ENCODE measurements at regions not wholly inside any gene's neighbourhood (a gene's known extent, or its start where the extent isn't known, plus 50 kb on each side); places are given as distances from the start of the nearest gene placed in this dataset.

- TF ChIP-seq RAD21 (IDR thresholded peaks at IDR 0.05; ENCODE audit: low read depth) (peak; percentile 41), CREB1 (IDR thresholded peaks at IDR 0.05; ENCODE audit: low read depth) (no peak)
Measured at GRCh38 chr13:103188713-103189326, 122.6 kb upstream of the SLC10A2 start.

GRCh38 chr13:103187721-103188156 lies 121.5 kb upstream of the SLC10A2 start:
- TF ChIP-seq CREB1 (IDR thresholded peaks at IDR 0.05; ENCODE audit: low read depth): no peak
- TF ChIP-seq REST (IDR thresholded peaks at IDR 0.05; ENCODE audit: low read depth): no peak
- TF ChIP-seq NFIC (IDR thresholded peaks at IDR 0.05): no peak
- no peak for TF ChIP-seq TAF1 (IDR thresholded peaks at IDR 0.05; ENCODE audit: low read depth)
- no peak for TF ChIP-seq ZBTB7A (IDR thresholded peaks at IDR 0.05; ENCODE audit: low read depth)
- TF ChIP-seq MAX (IDR thresholded peaks at IDR 0.05): no peak
- TF ChIP-seq FOXM1 (IDR thresholded peaks at IDR 0.05; ENCODE audit: borderline replicate concordance, low read depth): no peak
- no peak for TF ChIP-seq EP300 (IDR thresholded peaks at IDR 0.05; ENCODE audit: borderline replicate concordance)
- no peak for TF ChIP-seq YY1 (IDR thresholded peaks at IDR 0.05; ENCODE audit: low read depth)

- TF ChIP-seq TEAD4 (IDR thresholded peaks at IDR 0.05): no peak
- no peak for TF ChIP-seq EGR1 (IDR thresholded peaks at IDR 0.05)
- TF ChIP-seq EP300 (IDR thresholded peaks at IDR 0.05; ENCODE audit: borderline replicate concordance): no peak
- TF ChIP-seq MAX (IDR thresholded peaks at IDR 0.05): no peak
- TF ChIP-seq CREB1 (IDR thresholded peaks at IDR 0.05; ENCODE audit: low read depth): no peak
- TF ChIP-seq USF1 (IDR thresholded peaks at IDR 0.05): no peak
- TF ChIP-seq ZBTB7A (IDR thresholded peaks at IDR 0.05; ENCODE audit: low read depth): no peak
- no peak for TF ChIP-seq TAF1 (IDR thresholded peaks at IDR 0.05; ENCODE audit: low read depth)
- no peak for TF ChIP-seq REST (IDR thresholded peaks at IDR 0.05; ENCODE audit: low read depth)
- no peak for TF ChIP-seq YY1 (IDR thresholded peaks at IDR 0.05; ENCODE audit: low read depth)
Measured at GRCh38 chr13:103184413-103184812, 118.2 kb upstream of the SLC10A2 start.

GRCh38 chr13:103178986-103179943 lies 113.0 kb upstream of the SLC10A2 start:
- no peak for TF ChIP-seq NFIC (IDR thresholded peaks at IDR 0.05)

- TF ChIP-seq USF1 (IDR thresholded peaks at IDR 0.05) (no peak), NFIC (IDR thresholded peaks at IDR 0.05) (no peak), YY1 (IDR thresholded peaks at IDR 0.05; ENCODE audit: low read depth) (no peak), FOXM1 (IDR thresholded peaks at IDR 0.05; ENCODE audit: borderline replicate concordance, low read depth) (no peak), TEAD4 (IDR thresholded peaks at IDR 0.05) (no peak), ZBTB7A (IDR thresholded peaks at IDR 0.05; ENCODE audit: low read depth) (no peak), TCF12 (IDR thresholded peaks at IDR 0.05; ENCODE audit: low read depth) (no peak), REST (IDR thresholded peaks at IDR 0.05; ENCODE audit: low read depth) (no peak), EGR1 (IDR thresholded peaks at IDR 0.05) (no peak), TAF1 (IDR thresholded peaks at IDR 0.05; ENCODE audit: low read depth) (no peak), RAD21 (IDR thresholded peaks at IDR 0.05; ENCODE audit: low read depth) (no peak), MAX (IDR thresholded peaks at IDR 0.05) (no peak), CEBPB (IDR thresholded peaks at IDR 0.05) (no peak), CREB1 (IDR thresholded peaks at IDR 0.05; ENCODE audit: low read depth) (no peak), EP300 (IDR thresholded peaks at IDR 0.05; ENCODE audit: borderline replicate concordance) (no peak)
Measured at GRCh38 chr13:103174966-103175365, 108.7 kb upstream of the SLC10A2 start.
